ENCODE measurements at regions not wholly inside any gene's neighbourhood (a gene's known extent, or its start where the extent isn't known, plus 50 kb on each side); places are given as distances from the start of the nearest gene placed in this dataset.

DNA sequence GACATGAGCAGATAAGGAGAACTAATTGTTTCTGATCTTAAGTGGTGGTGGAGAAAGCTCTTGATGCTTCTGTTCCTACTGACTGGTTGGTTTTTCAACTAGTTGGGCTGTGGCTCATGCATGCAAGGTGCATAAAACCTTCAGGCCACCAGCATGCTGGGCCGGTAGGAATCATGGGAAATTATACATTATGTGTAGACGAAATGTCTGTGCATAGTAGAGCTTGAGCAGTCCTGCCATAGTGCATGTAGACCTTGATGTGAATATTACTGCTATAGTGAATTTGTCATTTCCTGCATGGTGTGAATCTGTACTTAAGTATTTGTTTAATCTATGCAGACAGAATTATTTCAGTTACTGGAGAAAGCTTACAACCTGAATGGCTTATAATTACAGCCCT lies 433.6 kb upstream of the ADAMTSL1 start:
- TF ChIP-seq POLR2A (IDR thresholded peaks at IDR 0.05) = no peak
- TF ChIP-seq, protein P1, sequence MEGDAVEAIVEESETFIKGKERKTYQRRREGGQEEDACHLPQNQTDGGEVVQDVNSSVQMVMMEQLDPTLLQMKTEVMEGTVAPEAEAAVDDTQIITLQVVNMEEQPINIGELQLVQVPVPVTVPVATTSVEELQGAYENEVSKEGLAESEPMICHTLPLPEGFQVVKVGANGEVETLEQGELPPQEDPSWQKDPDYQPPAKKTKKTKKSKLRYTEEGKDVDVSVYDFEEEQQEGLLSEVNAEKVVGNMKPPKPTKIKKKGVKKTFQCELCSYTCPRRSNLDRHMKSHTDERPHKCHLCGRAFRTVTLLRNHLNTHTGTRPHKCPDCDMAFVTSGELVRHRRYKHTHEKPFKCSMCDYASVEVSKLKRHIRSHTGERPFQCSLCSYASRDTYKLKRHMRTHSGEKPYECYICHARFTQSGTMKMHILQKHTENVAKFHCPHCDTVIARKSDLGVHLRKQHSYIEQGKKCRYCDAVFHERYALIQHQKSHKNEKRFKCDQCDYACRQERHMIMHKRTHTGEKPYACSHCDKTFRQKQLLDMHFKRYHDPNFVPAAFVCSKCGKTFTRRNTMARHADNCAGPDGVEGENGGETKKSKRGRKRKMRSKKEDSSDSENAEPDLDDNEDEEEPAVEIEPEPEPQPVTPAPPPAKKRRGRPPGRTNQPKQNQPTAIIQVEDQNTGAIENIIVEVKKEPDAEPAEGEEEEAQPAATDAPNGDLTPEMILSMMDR (IDR thresholded peaks at IDR 0.05) = no peak

Measured in uterus (tissue), 2 donors.